HepG2 (cell line): ENCODE measurements at regions not wholly inside any gene's neighbourhood (a gene's known extent, or its start where the extent isn't known, plus 50 kb on each side); places are given as distances from the start of the nearest gene placed in this dataset.

ENCODE experiments used
- ATAC-seq: fragments of 200-7000 bp; cut with Tn5 transposase; 3 replicates; pipeline ENCODE4 v1.9.1; 2020; ENCODE audit warnings: mild to moderate bottlenecking, moderate library complexity
- BruUV-seq: library from RNA; stranded (reverse); fragments of 400-500 nt; replicated peaks from 2 replicates; lab custom pipeline; 2021; lab: Mats Ljungman, UMichigan
- CTCF ChIA-PET: fragments of 300-600 bp; formaldehyde crosslinking; extraction: SDS; loops from one replicate; lab custom pipeline; 2021; ENCODE audit warnings: low total read pairs, inconsistent platforms, low intra/inter-chr PET ratio; lab: Yijun Ruan, JAX
- POLR2A ChIA-PET: fragments of 350-600 bp; sonication (Branson Sonifier 250); formaldehyde crosslinking; loops from one replicate; lab custom pipeline; 2020; ENCODE audit warnings: antibody characterized with exemption, inconsistent platforms; lab: Yijun Ruan, JAX
- DNase-seq: peaks from one replicate; pipeline ENCODE4 v3.0.0-alpha.2; 2015; ENCODE audit warnings: low spot score
- FAIRE-seq: peaks from 3 replicates; lab custom pipeline; 2011; peaks lifted over from hg19 to GRCh38; lab: Jason Lieb, UNC
- H2AFZ ChIP-seq: one replicate; pipeline ENCODE4 v1.6.1; 2011; ENCODE audit warnings: low read length, inconsistent platforms
- H3K27ac ChIP-seq: fragments of 300-600 bp; 3 replicates; pipeline ENCODE4 v1.8.0; 2011; ENCODE audit warnings: mixed run types, mild to moderate bottlenecking, mixed read lengths, low read length, inconsistent platforms; ENCODE audit not compliant: insufficient read depth; ENCODE audit errors: extremely low read length
- H3K27me3 ChIP-seq, 2 experiments: fragments of 200-600 bp in 1 of 2; 2 replicates in 1 of 2; 3 replicates in 1 of 2; pipeline versions ENCODE4 v1.6.0 to v1.8.0; 2011; ENCODE audit warnings: low read length in 2 of 2, mild to moderate bottlenecking in 2 of 2, moderate library complexity in 2 of 2, inconsistent platforms in 1 of 2; ENCODE audit not compliant: insufficient read depth in 2 of 2, control insufficient read depth in 1 of 2
- H3K36me3 ChIP-seq, 2 experiments: fragments of 200-600 bp in 1 of 2; replicated peaks in 1 of 2; 2 replicates in 1 of 2; 3 replicates in 1 of 2; pipeline versions ENCODE4 v1.5.1 to v1.8.0; 2011; ENCODE audit warnings: low read length in 2 of 2, inconsistent platforms in 1 of 2; ENCODE audit not compliant: insufficient read depth in 2 of 2, control insufficient read depth in 1 of 2
- H3K4me1 ChIP-seq: 2 replicates; pipeline ENCODE4 v1.5.1; 2012; ENCODE audit warnings: low read length, inconsistent platforms; ENCODE audit not compliant: insufficient read depth
- H3K4me2 ChIP-seq: 2 replicates; pipeline ENCODE4 v1.6.0; 2011; ENCODE audit warnings: low read depth, low read length, inconsistent platforms
- H3K4me3 ChIP-seq, 3 experiments: fragments of 200-600 bp in 1 of 3; sonication (generic), shearing (Covaris generic) in 1 of 3; replicated peaks in 1 of 3; 2 replicates each; pipeline ENCODE4 v1.5.1; 2011 to 2016; ENCODE audit warnings: low read length in 3 of 3, inconsistent platforms in 2 of 3, low read depth in 2 of 3, mild to moderate bottlenecking in 2 of 3, control low read depth in 1 of 3, mixed read lengths in 1 of 3; ENCODE audit not compliant: insufficient read depth in 1 of 3
- H3K79me2 ChIP-seq: one replicate; pipeline ENCODE4 v1.6.1; 2011; ENCODE audit warnings: low read length, inconsistent platforms; ENCODE audit not compliant: insufficient read depth
- H3K9ac ChIP-seq: 2 replicates; pipeline ENCODE4 v1.6.0; 2011; ENCODE audit warnings: mild to moderate bottlenecking, low read depth, low read length, inconsistent platforms; ENCODE audit not compliant: insufficient read depth
- H3K9me3 ChIP-seq: 2 replicates; pipeline ENCODE4 v1.5.1; 2012; ENCODE audit warnings: mild to moderate bottlenecking, low read length
- H4K20me1 ChIP-seq: 2 replicates; pipeline ENCODE4 v1.6.0; 2011; ENCODE audit warnings: inconsistent platforms, mild to moderate bottlenecking, low read length, moderate library complexity; ENCODE audit not compliant: insufficient read depth
- CREB3 ChIP-seq: sonication (generic); formaldehyde crosslinking; IDR thresholded peaks from 2 replicates; pipeline ENCODE4 v1.5.0; 2020; ENCODE audit warnings: missing genetic modification reagents
- CREBL2 ChIP-seq: sonication (generic); formaldehyde crosslinking; IDR thresholded peaks from 2 replicates; pipeline ENCODE4 v1.8.1; 2023; ENCODE audit warnings: missing genetic modification reagents, mild to moderate bottlenecking, borderline replicate concordance
- EZH2 ChIP-seq: conservative IDR thresholded peaks from 2 replicates; pipeline ENCODE4 v1.6.1; 2012; ENCODE audit warnings: mild to moderate bottlenecking, low read depth, low read length, moderate library complexity
- HMG20A ChIP-seq: IDR thresholded peaks from 2 replicates; pipeline ENCODE4 v1.6.1; 2016; ENCODE audit warnings: borderline replicate concordance
- HNRNPL ChIP-seq: fragments of 200-400 bp; formaldehyde crosslinking; IDR thresholded peaks from 2 replicates; pipeline ENCODE4 v1.6.1; 2017; ENCODE audit warnings: mild to moderate bottlenecking, low read depth, low read length
- NCOA1 ChIP-seq: sonication (generic); formaldehyde crosslinking; IDR thresholded peaks from 2 replicates; pipeline ENCODE4 v1.9.0; 2021; ENCODE audit warnings: missing genetic modification reagents
- NKX3-1 ChIP-seq: sonication (generic); formaldehyde crosslinking; IDR thresholded peaks from 2 replicates; pipeline ENCODE4 v1.5.0; 2020; ENCODE audit warnings: missing genetic modification reagents
- NR3C1 ChIP-seq: sonication (generic); formaldehyde crosslinking; IDR thresholded peaks from 2 replicates; pipeline ENCODE4 v1.4.0; 2020; ENCODE audit warnings: missing genetic modification reagents
- RFXAP ChIP-seq: sonication (generic); formaldehyde crosslinking; IDR thresholded peaks from 2 replicates; pipeline ENCODE4 v1.4.0; 2020; ENCODE audit warnings: missing genetic modification reagents, borderline replicate concordance
- SP2 ChIP-seq: sonication (generic); formaldehyde crosslinking; IDR thresholded peaks from 2 replicates; pipeline ENCODE4 v1.5.1; 2020; ENCODE audit warnings: mild to moderate bottlenecking, missing genetic modification reagents
- STAT6 ChIP-seq: sonication (generic); formaldehyde crosslinking; IDR thresholded peaks from 2 replicates; pipeline ENCODE4 v1.4.0; 2020; ENCODE audit warnings: missing genetic modification reagents, mild to moderate bottlenecking, borderline replicate concordance
- ZBTB33 ChIP-seq: sonication (generic); formaldehyde crosslinking; IDR thresholded peaks from 2 replicates; pipeline ENCODE4 v1.4.0; 2020; ENCODE audit warnings: missing genetic modification reagents
- ZNF253 ChIP-seq: sonication (generic); formaldehyde crosslinking; IDR thresholded peaks from 2 replicates; pipeline ENCODE4 v1.8.0; 2022; ENCODE audit warnings: mild to moderate bottlenecking, missing genetic modification reagents, borderline replicate concordance
- ZNF280B ChIP-seq: sonication (generic); formaldehyde crosslinking; IDR thresholded peaks from 2 replicates; pipeline ENCODE4 v1.5.0; 2020; ENCODE audit warnings: missing genetic modification reagents, mild to moderate bottlenecking, borderline replicate concordance
- ZNF576 ChIP-seq: sonication (generic); formaldehyde crosslinking; IDR thresholded peaks from 2 replicates; pipeline ENCODE4 v1.4.0; 2020; ENCODE audit warnings: mild to moderate bottlenecking, missing genetic modification reagents
- ZNF616 ChIP-seq: sonication (generic); formaldehyde crosslinking; IDR thresholded peaks from 2 replicates; pipeline ENCODE4 v1.5.0; 2020; ENCODE audit warnings: low read depth, mild to moderate bottlenecking, missing genetic modification reagents
- ZNF652 ChIP-seq: IDR thresholded peaks from 2 replicates; pipeline ENCODE4 v1.6.1; 2016; ENCODE audit warnings: low read depth, borderline replicate concordance
- ZSCAN30 ChIP-seq: sonication (generic); formaldehyde crosslinking; IDR thresholded peaks from 2 replicates; pipeline ENCODE4 v1.5.0; 2020; ENCODE audit warnings: mild to moderate bottlenecking, missing genetic modification reagents
- WGBS: methylation state at CpG from one replicate; pipeline ENCODE4 v1.1.6; 2017; ENCODE audit warnings: low lambda C conversion rate; 5-methylcytosine and 5-hydroxymethylcytosine counted together
- in situ Hi-C: cut with HindIII; loops from 2 replicates; pipeline ENCODE4 v1.10.0; 2017; ENCODE audit warnings: low pct_unique_long_range_greater_than_20kb; ENCODE audit not compliant: extremely low pct_ligation_motif_present
- intact Hi-C: fragments of 100-400 bp; cut with micrococcal nuclease; formaldehyde crosslinking; loops from one replicate; pipeline ENCODE4 v1.10.0; 2022; ENCODE audit not compliant: unreplicated experiment

- H3K79me2 ChIP-seq: no peaks in the 10 kb centered on the region
- WGBS: 0% methylated on average over 1 of the region's 2 CpGs
- H3K36me3 ChIP-seq: no peaks in the 10 kb centered on the region
- H4K20me1 ChIP-seq: no peaks in the 10 kb centered on the region
- ChIA-PET POLR2A (no interaction called here), CTCF (no interaction called here)
- no peak for ATAC-seq
- H2AFZ ChIP-seq: no peak overlapping the region
- no TSS peak for BruUV-seq
- no peak overlapping the region for H3K4me2 ChIP-seq
- TF ChIP-seq EZH2 (no peak), HMG20A (CRISPR knock-in tag) (no peak), ZNF576 (CRISPR knock-in tag) (no peak), ZNF253 (CRISPR knock-in tag) (no peak), ZNF652 (CRISPR knock-in tag) (no peak), CREB3 (CRISPR knock-in tag) (no peak), NCOA1 (CRISPR knock-in tag) (no peak), ZSCAN30 (CRISPR knock-in tag) (no peak), NKX3-1 (CRISPR knock-in tag) (no peak), ZNF280B (CRISPR knock-in tag) (no peak), HNRNPL (no peak), SP2 (CRISPR knock-in tag) (no peak), ZNF616 (CRISPR knock-in tag) (no peak), ZBTB33 (no peak), STAT6 (CRISPR knock-in tag) (no peak), CREBL2 (CRISPR knock-in tag) (no peak), NR3C1 (CRISPR knock-in tag) (no peak), RFXAP (no peak)
- H3K27me3 ChIP-seq: peaks cover 0 to 7% of the 10 kb centered on the region in 2 experiments; a peak in 1 of 5 replicates
- DNase-seq: no peak
- H3K4me3 ChIP-seq: no peak overlapping the region
- no peak overlapping the region for H3K27ac ChIP-seq
- intact Hi-C loops (no loop called here), in situ Hi-C loops (no loop called here)
- H3K9ac ChIP-seq: no peak overlapping the region
- FAIRE-seq: no peak
- H3K4me1 ChIP-seq: no peaks in the 10 kb centered on the region
- H3K9me3 ChIP-seq: peaks cover 2% of the 10 kb centered on the region; the same call in 1 of the 2 replicates
Measured at GRCh38 chr11:130673698-130674097, 225.3 kb downstream of the ADAMTS15 start.
